SU-DHL-6 (cell line): ENCODE measurements at regions not wholly inside any gene's neighbourhood (a gene's known extent, or its start where the extent isn't known, plus 50 kb on each side); places are given as distances from the start of the nearest gene placed in this dataset.

Source experiments
- EZH2phosphoT487 ChIP-seq: fragments of 200-600 bp; sonication (generic), shearing (Covaris generic); conservative IDR thresholded peaks from 2 replicates; pipeline ENCODE4 v1.6.1; 2018; ENCODE audit warnings: mild to moderate bottlenecking, antibody characterized with exemption, low read length, moderate library complexity, mixed read lengths
- TF ChIP-seq, protein P1 (sequence below): fragments of 200-600 bp; sonication (generic); IDR thresholded peaks from one replicate; pipeline ENCODE4 v1.5.1; 2017; ENCODE audit warnings: antibody characterized with exemption, mild to moderate bottlenecking, low read length, moderate library complexity; ENCODE audit not compliant: insufficient read depth, poor library complexity, severe bottlenecking

DNA sequence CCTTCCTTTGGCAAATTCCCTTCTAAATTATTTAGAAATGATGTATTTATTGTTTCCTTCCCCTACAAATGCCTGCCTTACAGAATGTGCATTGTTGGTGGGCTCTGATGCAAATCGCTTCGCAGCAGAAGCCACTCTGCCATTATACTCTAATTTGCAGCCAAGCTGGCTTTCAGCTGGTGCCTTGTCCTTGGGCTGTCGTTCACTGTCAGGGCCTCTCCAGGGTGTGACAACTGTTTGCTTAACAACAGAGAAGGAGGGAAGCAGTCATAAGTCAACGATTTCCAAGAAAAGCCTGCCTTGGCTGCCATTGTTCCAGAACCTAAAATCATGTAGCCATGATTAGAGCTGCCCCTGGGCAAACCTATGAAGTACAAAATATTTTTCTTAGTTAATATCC lies 260.1 kb upstream of the RGMB start:
- TF ChIP-seq, protein P1, sequence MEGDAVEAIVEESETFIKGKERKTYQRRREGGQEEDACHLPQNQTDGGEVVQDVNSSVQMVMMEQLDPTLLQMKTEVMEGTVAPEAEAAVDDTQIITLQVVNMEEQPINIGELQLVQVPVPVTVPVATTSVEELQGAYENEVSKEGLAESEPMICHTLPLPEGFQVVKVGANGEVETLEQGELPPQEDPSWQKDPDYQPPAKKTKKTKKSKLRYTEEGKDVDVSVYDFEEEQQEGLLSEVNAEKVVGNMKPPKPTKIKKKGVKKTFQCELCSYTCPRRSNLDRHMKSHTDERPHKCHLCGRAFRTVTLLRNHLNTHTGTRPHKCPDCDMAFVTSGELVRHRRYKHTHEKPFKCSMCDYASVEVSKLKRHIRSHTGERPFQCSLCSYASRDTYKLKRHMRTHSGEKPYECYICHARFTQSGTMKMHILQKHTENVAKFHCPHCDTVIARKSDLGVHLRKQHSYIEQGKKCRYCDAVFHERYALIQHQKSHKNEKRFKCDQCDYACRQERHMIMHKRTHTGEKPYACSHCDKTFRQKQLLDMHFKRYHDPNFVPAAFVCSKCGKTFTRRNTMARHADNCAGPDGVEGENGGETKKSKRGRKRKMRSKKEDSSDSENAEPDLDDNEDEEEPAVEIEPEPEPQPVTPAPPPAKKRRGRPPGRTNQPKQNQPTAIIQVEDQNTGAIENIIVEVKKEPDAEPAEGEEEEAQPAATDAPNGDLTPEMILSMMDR: no peak
- TF ChIP-seq EZH2phosphoT487: no peak
